NCI-H526 (cell line): ENCODE measurements at regions not wholly inside any gene's neighbourhood (a gene's known extent, or its start where the extent isn't known, plus 50 kb on each side); places are given as distances from the start of the nearest gene placed in this dataset.

Experiments
- DNase-seq, 2 experiments: peaks; one replicate each; lab custom pipeline; 2025; lab: John Stamatoyannopoulos, UW

DNA sequence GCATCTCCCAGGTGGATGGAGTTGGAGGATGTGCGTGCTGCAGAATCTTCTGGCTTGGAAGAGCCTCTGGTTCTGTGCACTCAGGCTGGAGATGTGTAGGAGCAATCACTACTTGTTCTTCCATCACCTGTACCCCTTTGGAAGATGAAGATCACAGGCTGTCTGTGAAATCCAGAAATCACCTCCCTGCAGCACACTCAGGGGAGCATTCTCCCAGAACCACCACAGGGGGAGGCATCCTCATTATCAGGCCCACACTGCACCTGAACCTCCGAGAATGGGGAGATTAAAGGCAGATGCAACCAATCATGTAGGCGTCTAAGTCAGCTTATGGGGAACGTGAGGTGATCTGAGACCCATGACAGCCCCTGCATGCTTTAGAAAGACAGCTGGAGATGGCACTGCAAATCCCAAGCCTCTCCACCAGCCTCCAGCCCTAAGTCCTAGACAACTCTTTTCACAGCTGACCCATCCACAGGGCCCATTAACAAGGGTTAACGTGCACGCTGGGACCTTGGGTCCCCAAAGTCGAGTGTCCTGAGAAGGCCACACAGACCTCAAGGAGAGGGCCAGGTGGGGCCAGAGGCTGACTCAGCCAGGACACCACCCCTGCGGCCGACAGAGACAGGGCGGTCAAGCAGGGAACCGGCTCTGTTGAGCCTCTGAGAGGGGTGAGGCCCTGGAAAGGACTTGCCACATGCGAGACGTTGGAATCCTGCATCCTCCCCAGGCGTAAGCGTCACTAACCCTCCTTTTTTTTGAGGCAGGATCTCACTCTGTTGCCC lies 314.9 kb downstream of the EIPR1 start:
- no peak for DNase-seq

DNA sequence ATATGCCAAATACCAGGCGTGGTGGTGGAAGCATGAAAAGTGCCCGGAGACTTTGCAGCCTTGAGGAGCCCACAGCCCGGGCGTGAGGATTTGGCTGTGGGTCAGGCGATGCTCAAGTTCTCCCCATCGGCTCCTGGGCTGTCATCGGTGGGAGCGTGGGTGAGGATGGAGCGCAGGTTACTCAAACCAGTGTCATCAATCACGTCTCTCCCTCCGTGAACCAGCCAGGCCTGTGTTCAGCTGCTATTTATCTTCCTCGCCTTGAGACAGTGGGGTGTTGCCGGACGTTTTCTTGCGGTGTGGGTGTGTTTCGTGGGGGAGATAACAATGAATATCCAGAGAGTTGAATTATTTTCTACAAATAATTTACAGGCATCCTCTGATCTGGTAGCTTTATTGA lies 317.6 kb downstream of the EIPR1 start:
- DNase-seq: no peak

DNA sequence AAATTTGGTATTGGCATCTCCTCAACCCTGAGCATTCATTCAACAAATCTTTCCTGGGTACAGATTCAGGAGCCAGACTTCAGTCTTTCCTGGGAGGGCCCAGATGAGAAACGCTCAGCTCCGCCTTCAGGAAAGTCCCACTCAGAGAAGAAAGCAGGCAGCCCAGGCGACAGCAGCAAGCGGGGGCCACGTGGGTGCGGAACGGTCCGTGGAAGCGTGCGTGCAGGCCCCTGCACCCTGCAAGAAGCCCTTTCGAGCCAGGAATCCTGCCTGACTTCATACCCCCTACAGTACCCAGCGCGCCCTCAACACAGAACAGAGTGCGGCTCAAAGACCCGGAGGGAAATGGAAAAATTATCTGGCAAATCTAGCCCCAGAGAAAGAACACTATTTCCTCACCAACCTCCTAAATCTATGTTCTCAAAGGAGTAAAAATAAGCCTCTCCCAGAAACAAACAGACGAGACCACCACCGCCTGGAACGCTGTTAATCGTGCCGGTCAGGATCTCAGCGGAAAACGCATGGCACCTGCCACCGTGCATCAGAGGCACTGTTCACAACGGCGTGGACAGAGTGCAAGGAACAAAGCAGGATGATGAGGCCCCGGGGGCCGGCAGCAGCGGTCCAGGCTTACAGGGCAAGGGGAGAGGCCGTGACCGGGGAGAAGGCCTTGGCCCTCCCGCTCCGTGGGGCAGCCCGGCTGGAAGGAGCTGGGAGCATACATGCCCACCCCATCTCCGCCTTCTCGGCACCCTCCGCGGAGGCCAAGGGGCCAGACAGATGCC lies 318.3 kb downstream of the EIPR1 start:
- DNase-seq: no peak

GRCh38 chr2:3054066-3054465 lies 323.6 kb downstream of the EIPR1 start:
- DNase-seq: no peak

GRCh38 chr2:3051266-3051665 lies 326.4 kb downstream of the EIPR1 start:
- DNase-seq: no peak

DNA sequence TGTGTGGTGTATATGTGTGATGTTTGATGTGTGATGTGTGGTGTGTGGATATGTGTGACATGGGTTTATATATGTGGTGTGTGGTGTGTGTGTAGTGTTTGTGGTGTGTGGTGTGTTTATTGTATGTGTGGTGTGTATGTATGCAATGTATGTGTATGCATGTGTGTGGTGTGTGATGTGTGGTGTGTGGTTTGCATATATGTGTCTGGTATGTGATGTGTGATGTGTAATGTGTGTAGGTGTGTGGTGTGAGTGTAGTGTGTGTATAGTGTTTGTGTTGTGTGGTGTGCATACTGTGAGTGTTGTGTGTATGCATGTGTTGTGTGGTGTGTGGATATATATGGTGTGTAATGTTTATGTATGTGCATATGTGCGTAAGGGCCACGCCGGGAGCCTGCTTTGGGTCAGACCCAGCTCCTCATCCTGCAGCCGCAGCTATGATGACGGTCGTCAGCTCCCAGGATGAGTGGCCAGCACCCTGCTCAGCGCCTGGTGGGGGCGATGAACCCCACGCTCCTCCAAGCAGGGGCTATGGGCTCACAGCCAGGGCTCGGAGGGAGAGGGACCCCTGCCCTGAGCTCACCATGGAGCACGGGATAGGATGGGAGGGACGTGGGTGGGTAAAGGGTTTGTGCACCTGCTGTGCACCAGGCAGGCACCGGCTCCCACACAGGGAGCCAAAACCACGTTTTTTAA lies 331.3 kb downstream of the EIPR1 start:
- DNase-seq: no peak

GRCh38 chr2:3045318-3045921 lies 332.2 kb downstream of the EIPR1 start:
- DNase-seq: no peak

DNA sequence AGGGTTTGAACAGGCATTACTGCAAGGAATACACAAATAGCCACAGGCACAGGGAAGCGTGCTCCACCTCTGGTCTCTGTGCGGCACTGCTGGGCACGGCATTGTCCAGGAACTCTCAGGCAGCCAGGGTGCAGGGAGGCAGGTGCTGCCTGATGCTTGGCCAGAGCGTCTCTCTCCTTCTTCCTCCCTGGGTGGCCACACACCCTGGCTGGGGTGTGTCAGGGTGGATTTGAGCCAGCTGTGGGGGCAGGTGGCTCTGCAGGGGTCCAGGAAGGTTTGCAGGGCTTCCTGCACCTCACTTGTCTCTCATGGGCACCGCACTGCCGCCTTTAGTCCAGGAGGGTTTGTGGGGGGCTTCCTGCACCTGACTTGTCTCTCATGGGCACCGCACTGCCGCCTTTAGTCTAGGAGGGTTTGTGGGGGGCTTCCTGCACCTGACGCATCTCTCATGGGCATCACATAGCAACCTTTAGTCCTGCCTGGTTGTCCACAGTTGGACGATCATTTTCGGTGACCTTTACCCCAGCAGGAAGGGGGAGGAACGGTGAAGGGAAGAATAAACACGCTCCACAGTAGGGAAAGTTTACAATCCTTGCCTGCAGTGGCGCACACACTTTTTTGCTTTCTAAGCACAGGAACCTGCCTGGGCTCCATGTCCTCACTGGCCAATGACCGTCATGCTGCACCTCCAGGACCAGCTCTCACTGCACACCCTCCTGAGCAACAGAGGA lies 332.9 kb downstream of the EIPR1 start:
- DNase-seq: peak in 1 of 2 experiments; percentile 11

GRCh38 chr2:3043726-3044125 lies 333.9 kb downstream of the EIPR1 start:
- no peak for DNase-seq

GRCh38 chr2:3042601-3043585 lies 334.7 kb downstream of the EIPR1 start:
- DNase-seq: peak in 1 of 2 experiments; percentile 14

- peak; percentile 13 to 72 for DNase-seq
Measured at GRCh38 chr2:3041841-3042600, 335.6 kb downstream of the EIPR1 start.

DNA sequence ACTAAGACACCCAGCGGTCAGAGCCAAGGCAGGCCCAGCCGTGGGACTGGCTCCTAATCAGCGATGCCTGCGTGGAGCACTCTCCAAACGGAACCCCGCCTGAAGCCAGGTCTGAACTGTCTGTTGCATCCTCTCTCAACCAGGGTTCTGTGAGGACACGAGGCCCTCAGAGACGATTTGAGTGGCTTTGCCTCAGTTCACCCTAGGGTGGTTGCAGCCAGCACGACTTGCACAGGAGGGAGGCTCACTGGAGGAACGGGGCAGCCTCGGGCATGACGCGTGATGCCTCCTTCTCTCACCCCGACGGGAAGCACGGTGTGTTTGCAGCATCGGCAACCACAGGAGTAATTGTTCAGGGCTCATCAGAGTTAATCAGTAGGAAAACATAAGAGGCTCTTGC lies 336.4 kb downstream of the EIPR1 start:
- DNase-seq: no peak

DNA sequence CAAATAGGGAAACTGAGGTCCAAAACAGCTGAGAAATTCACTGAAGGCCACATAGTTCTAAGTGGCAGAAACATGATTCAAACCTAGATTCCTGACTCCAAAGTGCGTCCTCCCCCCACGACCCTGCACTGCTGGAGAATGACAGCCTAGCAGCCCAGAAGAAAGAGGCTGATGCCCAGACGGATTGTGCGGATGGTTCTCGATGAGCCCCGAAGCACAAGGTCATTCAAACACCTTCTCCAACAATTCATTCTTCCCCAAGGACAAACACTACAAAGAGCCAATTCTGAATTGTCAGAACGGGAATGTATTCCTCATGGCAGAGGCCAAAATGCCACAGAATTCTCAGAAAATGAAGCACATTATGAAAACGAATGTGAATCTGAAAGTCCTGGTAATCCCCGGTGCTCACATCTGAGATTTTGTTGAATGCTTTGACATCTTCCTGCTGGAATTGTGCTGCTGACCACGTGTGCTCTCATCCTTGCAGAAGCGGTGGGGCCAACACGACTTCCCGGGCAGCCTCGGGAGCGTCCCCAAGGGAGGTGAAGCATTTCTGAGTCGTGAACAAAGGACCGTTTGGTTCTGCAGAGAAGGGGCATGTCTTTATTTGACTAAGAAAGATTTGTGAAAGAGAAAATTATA lies 337.0 kb downstream of the EIPR1 start:
- DNase-seq: no peak

DNA sequence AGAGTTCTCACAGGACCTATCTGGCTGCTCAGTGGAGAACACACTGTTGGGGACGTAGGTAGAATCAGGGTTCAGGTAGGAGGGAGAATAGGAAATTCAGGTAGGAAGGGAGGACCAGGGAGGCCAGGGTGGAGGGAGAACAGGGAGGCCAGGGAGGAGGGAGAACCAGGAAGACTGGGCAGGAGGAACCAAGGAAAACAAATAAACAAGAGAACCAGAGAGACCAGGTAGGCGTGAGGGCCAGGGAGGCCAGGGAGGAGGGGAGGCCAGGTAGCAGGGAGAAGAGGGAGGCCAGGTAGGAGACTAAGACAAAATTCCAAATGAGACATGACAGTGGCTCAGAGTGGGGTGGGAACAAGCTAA lies 337.6 kb downstream of the EIPR1 start:
- no peak for DNase-seq

GRCh38 chr2:3039188-3040065 lies 338.2 kb downstream of the EIPR1 start:
- DNase-seq: no peak

DNA sequence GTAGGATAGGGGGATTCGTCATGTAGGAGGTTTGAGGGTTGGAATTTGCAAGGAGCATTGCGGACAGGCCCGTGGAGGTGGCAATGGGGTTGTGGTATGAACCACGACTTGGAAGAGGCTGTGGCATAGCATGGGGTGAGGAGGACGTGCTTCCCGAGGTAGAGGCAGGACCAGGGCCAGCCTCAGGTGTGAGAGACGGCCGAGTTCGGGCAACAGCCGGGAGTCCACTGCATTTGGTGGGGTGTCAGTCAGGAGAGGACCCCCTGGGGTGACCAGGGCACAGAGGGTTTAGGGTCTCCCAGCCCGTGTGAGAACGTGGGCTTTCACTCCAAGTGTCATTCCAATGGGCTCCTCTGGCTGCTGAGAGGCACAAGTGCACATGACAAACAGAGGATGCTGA lies 339.0 kb downstream of the EIPR1 start:
- DNase-seq: no peak

DNA sequence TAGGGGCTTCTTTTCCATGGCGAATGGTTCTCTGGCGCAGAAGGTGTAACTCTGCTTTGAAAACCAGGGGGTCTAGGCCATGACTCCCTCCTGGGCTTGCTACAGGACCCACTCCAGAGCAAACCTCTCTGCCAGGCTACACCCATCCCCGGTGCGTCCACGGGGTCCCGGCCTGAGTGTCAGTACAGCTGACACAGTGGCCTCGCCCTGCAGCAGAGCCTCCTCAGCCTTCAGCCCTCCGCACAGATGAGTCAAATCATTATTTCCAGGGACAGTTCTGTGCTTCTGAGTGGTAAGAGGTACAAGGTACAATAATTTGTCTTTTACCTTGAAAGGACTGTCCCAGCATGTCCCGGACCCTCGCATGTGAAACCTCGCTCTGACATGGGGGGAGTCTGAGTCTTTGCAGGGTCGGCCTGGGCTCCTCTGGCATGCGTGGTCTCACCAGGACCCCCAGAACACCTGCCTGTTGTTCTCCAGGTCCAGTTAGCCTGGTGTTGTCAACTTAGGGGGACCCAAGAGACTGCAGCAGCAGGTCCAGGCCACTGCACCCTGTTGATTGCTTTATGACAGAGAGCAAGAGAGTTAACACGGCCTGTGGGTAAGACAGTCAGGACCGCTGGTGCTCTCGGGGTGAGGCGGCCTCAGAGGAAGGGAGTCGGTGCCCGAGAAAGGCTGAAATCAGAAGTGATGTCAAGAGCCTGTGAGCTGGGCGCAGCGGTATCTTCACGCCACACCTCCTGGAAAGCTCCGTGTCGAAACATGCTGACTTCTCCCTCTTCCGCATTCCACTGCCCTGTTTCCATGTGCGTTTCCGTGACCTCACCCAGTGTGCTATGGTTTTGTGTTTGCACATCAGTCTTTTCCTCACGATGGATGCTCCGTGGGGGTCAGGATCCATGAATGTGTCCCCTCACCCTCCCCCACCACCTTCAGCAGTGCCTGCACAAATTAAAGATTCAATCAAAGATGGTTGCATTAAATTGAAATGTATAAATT lies 340.1 kb downstream of the EIPR1 start:
- no peak for DNase-seq
